Heart right ventricle (tissue), 16 donors: ENCODE measurements at regions not wholly inside any gene's neighbourhood (a gene's known extent, or its start where the extent isn't known, plus 50 kb on each side); places are given as distances from the start of the nearest gene placed in this dataset.

Source experiments
- ATAC-seq, 8 donors: fragments of 200-7000 bp; cut with Tn5 transposase; one replicate each; pipeline ENCODE4 v1.9.1; 2020; ENCODE audit warnings: mild to moderate bottlenecking in 8 of 8, moderate library complexity in 8 of 8, moderate number of reproducible peaks in 1 of 8
- DNase-seq, 2 donors: peaks; one replicate each; pipeline ENCODE4 v3.0.0-alpha.2; 2020
- H3K27ac ChIP-seq, 10 donors: fragments of 200-600 bp; sonication (generic) in 2 of 10; one replicate each; pipeline versions ENCODE4 v1.5.0 to v1.8.0; 2020 to 2022; ENCODE audit warnings: mild to moderate bottlenecking in 3 of 10
- H3K27me3 ChIP-seq, 7 donors: fragments of 200-600 bp; one replicate each; pipeline ENCODE4 v1.8.0; 2021 to 2022; ENCODE audit warnings: mild to moderate bottlenecking in 2 of 7
- H3K36me3 ChIP-seq, 9 donors: fragments of 200-600 bp; sonication (generic) in 1 of 9; one replicate each; pipeline versions ENCODE4 v1.5.0 to v1.8.0; 2020 to 2022; ENCODE audit warnings: mild to moderate bottlenecking in 2 of 9
- H3K4me1 ChIP-seq, 9 donors: fragments of 200-600 bp; sonication (generic) in 1 of 9; one replicate each; pipeline versions ENCODE4 v1.5.0 to v1.8.0; 2020 to 2022; ENCODE audit warnings: mild to moderate bottlenecking in 4 of 9
- H3K4me3 ChIP-seq, 10 donors: fragments of 200-600 bp; sonication (generic) in 2 of 10; one replicate each; pipeline versions ENCODE4 v1.5.0 to v1.8.0; 2020 to 2022; ENCODE audit warnings: mild to moderate bottlenecking in 7 of 10, moderate library complexity in 2 of 10
- H3K9me3 ChIP-seq, 11 donors: fragments of 200-600 bp in 10 of 11; sonication (generic) in 2 of 11; one replicate each; pipeline versions ENCODE4 v1.5.0 to v1.8.0; 2013 to 2022; ENCODE audit warnings: mild to moderate bottlenecking in 2 of 11, control low read depth in 1 of 11, moderate library complexity in 1 of 11
- WGBS, 2 donors: extraction: QIAGEN DNeasy Blood & Tissue Kit; methylation state at CpG; one replicate each; pipeline ENCODE4 v1.1.7; 2013; ENCODE audit warnings: inconsistent platforms in 1 of 2; 5-methylcytosine and 5-hydroxymethylcytosine counted together
- intact Hi-C, 10 donors: fragments of 100-400 bp; cut with DNase I; formaldehyde crosslinking; loops; one replicate each; pipeline versions ENCODE4 v1.11.1 to v1.14.2; 2022
- TF ChIP-seq, protein P1 (sequence below), 9 donors: fragments of 200-600 bp; sonication (generic) in 2 of 9; IDR thresholded peaks; one replicate each; pipeline versions ENCODE4 v1.5.0 to v1.8.0; 2021 to 2022; ENCODE audit warnings: antibody characterized with exemption in 9 of 9, mild to moderate bottlenecking in 5 of 9, moderate library complexity in 1 of 9
- donor health status: Arrhythmogenic right ventricular cardiomyopathy.
- donor health status: ischemic (EF 13 %, LVEDD 7.1; RV severe dilation, severe dysfunction).
- donor health status: healthy with polysubstance abuse.
- donor health status: DM: no; HTN: yes; CAD: no.
- donor health status: DM: no; HTN: no; CAD: no.
- donor health status: ischemic (EF 25% LVEDD 6.9; RV normal size, moderate dysfunction).
- donor health status: ischemic (EF 25% LVEDD 5.7; RV mildly dilated, moderate dysfunction).
- donor health status: healthy.
- donor health status: DM: yes; HTN: yes; CAD: no.
- donor health status: Ischemic cardiomyopathy.
- donor health status: ischemic (EF 35%, LVEDD 5.7; RV mildly dilated, moderate dysfunction).
- donor health status: nonischemic (EF 11% LVEDD 7.7; RV severe dilation, severe dysfunction).
- donor health status: DM: yes; HTN: yes; CAD: no.
- donor health status: PGD.
- donor health status: ischemic (EF 29% LVEDD 5.4; RV normal size, mild dysfunction).
- donor health status: nonischemic (EF 23%, LVEDD 6.1; RV moderate dilation, normal function).

DNA sequence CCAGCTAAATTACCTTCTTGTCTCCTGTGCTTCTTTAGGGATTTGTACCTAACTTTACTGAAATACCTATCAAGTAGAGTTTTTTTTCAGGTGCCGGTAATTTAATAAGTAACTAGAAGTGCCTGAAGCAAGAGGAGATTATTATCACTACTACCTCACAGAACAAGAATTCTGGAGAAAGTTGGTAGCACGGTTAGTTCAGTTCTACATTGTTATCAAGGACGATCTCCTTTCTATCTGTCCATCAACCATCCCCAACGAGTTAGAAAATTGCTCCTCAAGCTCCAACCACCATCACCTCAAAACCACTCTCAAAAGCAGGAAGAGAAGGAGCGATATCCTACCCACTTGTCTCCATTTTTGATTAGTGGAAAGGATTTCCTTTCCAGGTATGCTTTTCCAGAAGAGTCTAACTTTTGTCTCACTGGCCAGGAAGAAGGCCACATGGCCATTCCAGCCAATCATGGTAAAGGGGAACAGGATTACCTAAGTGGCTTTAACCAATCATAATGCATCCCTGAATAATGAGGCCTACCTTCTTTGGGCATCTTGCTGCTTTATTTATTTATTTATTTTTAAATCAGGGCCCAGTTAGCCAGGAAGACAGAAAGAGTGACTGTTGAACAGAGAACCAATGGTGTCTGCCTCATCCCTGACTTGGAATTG, 265.2 kb downstream of the SNX13 start:
- Histone ChIP-seq H3K9me3 (no peaks in the 10 kb centered on the region), H3K4me3 (no peak overlapping the region), H3K36me3 (no peaks in the 10 kb centered on the region), H3K27ac (no peak overlapping the region), H3K4me1 (peaks cover 0 to 13% (median 5%) of the 10 kb centered on the region in 9 donors), H3K27me3 (no peaks in the 10 kb centered on the region)
- TF ChIP-seq, protein P1, sequence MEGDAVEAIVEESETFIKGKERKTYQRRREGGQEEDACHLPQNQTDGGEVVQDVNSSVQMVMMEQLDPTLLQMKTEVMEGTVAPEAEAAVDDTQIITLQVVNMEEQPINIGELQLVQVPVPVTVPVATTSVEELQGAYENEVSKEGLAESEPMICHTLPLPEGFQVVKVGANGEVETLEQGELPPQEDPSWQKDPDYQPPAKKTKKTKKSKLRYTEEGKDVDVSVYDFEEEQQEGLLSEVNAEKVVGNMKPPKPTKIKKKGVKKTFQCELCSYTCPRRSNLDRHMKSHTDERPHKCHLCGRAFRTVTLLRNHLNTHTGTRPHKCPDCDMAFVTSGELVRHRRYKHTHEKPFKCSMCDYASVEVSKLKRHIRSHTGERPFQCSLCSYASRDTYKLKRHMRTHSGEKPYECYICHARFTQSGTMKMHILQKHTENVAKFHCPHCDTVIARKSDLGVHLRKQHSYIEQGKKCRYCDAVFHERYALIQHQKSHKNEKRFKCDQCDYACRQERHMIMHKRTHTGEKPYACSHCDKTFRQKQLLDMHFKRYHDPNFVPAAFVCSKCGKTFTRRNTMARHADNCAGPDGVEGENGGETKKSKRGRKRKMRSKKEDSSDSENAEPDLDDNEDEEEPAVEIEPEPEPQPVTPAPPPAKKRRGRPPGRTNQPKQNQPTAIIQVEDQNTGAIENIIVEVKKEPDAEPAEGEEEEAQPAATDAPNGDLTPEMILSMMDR (IDR thresholded peaks at IDR 0.05) = no peak
- 82 to 83% methylated on average over 5 of the region's 5 CpGs for WGBS, 2 donors
- no peak for ATAC-seq
- intact Hi-C loops = no loop called here
- DNase-seq = no peak

DNA sequence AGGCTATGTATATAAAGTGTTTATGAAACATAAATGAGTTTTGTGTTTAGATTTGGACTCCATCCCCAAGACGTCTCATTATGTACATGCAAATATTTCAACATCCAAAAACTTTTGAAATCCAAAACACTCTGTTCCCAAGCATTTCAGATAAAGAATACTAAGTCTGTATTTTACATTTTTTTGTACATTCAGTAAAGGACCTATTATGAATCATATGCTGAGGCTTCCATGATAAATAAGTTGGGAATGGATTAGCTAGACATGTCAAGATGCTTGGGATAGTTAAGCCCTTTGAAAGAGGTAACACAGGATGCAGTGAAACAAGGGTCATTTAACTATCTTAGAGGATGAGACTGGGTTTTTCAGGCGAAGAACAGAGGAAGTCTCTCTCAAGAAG, 262.9 kb downstream of the SNX13 start:
- Histone ChIP-seq H3K27me3 (no peaks in the 10 kb centered on the region), H3K4me1 (peaks cover 0 to 27% (median 10%) of the 10 kb centered on the region in 9 donors), H3K36me3 (no peaks in the 10 kb centered on the region), H3K4me3 (no peak overlapping the region), H3K9me3 (no peaks in the 10 kb centered on the region), H3K27ac (no peak overlapping the region)
- WGBS, 2 donors = 76 to 80% methylated on average over 2 of the region's 2 CpGs
- TF ChIP-seq, protein P1 (IDR thresholded peaks at IDR 0.05) = no peak
- DNase-seq (no peak), ATAC-seq (no peak)
- intact Hi-C loops = no loop called here

DNA sequence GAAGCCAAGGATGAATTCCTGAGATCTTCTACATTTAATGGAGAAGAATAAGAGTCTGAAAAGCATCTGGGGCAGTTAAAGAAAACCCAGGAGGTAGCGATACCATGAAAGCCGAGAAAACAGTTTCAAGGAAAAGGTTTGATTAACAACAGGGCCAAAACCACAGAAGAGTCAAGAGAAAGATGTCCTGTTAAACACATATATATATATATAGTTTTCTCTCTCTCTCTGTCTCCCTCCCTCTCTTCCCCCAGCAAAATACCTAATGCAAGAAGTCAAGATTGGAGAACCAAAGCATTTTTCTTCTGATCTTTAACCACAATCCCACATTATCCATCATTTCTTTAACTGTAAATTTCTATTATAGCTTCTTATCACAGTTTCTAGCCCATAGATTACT, 261.4 kb downstream of the SNX13 start:
- TF ChIP-seq, protein P1 (IDR thresholded peaks at IDR 0.05) = no peak
- WGBS, 2 donors = 94 to 98% methylated on average over 2 of the region's 2 CpGs
- intact Hi-C loops = no loop called here
- no peak for ATAC-seq
- no peaks in the 10 kb centered on the region for H3K9me3 ChIP-seq
- no peaks in the 10 kb centered on the region for H3K27me3 ChIP-seq
- DNase-seq = no peak
- H3K4me1 ChIP-seq = peaks cover 0 to 34% (median 15%) of the 10 kb centered on the region in 9 donors
- no peak overlapping the region for H3K27ac ChIP-seq
- no peak overlapping the region for H3K4me3 ChIP-seq
- H3K36me3 ChIP-seq = no peaks in the 10 kb centered on the region

DNA sequence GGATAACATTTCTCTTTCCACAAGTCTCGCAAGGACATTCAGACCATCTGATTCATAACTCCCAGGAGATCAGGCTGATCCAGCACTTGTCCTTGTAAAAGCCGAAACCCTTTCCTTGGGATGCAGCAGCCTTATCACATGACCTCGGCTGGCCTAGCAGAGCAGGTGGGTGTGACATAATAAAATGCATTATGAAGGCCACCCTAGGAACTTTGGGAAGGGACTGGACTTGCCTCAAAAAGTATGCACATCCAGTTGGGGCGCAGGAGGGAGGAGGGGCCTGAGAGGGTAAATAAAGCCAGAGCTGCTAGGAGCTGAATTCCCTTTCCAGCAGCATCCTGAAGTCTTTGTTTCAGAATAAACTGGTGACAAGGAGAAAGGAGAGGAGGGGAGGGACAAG, 260.8 kb downstream of the SNX13 start:
- Histone ChIP-seq H3K4me3 (no peak overlapping the region), H3K36me3 (no peaks in the 10 kb centered on the region), H3K9me3 (no peaks in the 10 kb centered on the region), H3K4me1 (peaks cover 0 to 40% (median 15%) of the 10 kb centered on the region in 9 donors), H3K27ac (peak overlapping the region in 1 of 10 donors; percentile 58), H3K27me3 (no peaks in the 10 kb centered on the region)
- whole genome bisulfite sequencing, 2 donors = 55 to 67% methylated on average over 4 of the region's 4 CpGs
- peak; percentile 13 to 16 for DNase-seq
- intact Hi-C loops = no loop called here
- TF ChIP-seq, protein P1 (IDR thresholded peaks at IDR 0.05) = no peak
- peak in 7 of 8 donors; percentile 30 to 86 (median 66) for ATAC-seq
